Gastroesophageal sphincter (tissue), 4 donors: ENCODE measurements at regions not wholly inside any gene's neighbourhood (a gene's known extent, or its start where the extent isn't known, plus 50 kb on each side); places are given as distances from the start of the nearest gene placed in this dataset.

Experiments
- ATAC-seq: fragments of 150-250 bp; one replicate; pipeline ENCODE4 v1.9.1; 2016; ENCODE audit warnings: mild to moderate bottlenecking, moderate library complexity
- H3K27ac ChIP-seq, 4 donors: fragments of 200-600 bp; sonication (generic) in 3 of 4; 1 replicate in 3 of 4; 2 replicates in 1 of 4; pipeline ENCODE4 v1.5.1; 2016 to 2019
- H3K27me3 ChIP-seq: fragments of 200-600 bp; sonication (generic); one replicate; pipeline ENCODE4 v1.5.1; 2019
- H3K36me3 ChIP-seq, 2 donors: fragments of 200-600 bp; sonication (generic); one replicate each; pipeline ENCODE4 v1.5.1; 2019; ENCODE audit warnings: control low read depth in 1 of 2
- H3K4me1 ChIP-seq, 3 donors: fragments of 200-600 bp; sonication (generic); 1 replicate in 2 of 3; 2 replicates in 1 of 3; pipeline ENCODE4 v1.5.1; 2016 to 2019; ENCODE audit warnings: control low read depth in 2 of 3
- H3K4me3 ChIP-seq, 2 donors: fragments of 200-600 bp; sonication (generic); one replicate each; pipeline ENCODE4 v1.5.1; 2019; ENCODE audit warnings: mild to moderate bottlenecking in 1 of 2, moderate library complexity in 1 of 2
- H3K9me3 ChIP-seq, 3 donors: fragments of 200-600 bp; sonication (generic); one replicate each; pipeline ENCODE4 v1.5.1; 2017 to 2019; ENCODE audit warnings: control low read depth in 2 of 3
- EP300 ChIP-seq: sonication (generic); formaldehyde crosslinking; IDR thresholded peaks from one replicate; pipeline ENCODE4 v1.6.1; 2017; ENCODE audit warnings: antibody characterized with exemption, mild to moderate bottlenecking
- POLR2A ChIP-seq, 2 donors: fragments of 450-650 bp; IDR thresholded peaks; one replicate each; pipeline ENCODE4 v1.6.1; 2017; ENCODE audit warnings: antibody characterized with exemption in 2 of 2, mild to moderate bottlenecking in 2 of 2, moderate library complexity in 1 of 2
- POLR2AphosphoS5 ChIP-seq: sonication (generic); formaldehyde crosslinking; IDR thresholded peaks from one replicate; pipeline ENCODE4 v1.6.1; 2017; ENCODE audit warnings: antibody characterized with exemption
- WGBS, 2 donors: methylation state at CpG; one replicate each; pipeline ENCODE4 v1.1.5; 2018; ENCODE audit warnings: low coverage in 1 of 2; 5-methylcytosine and 5-hydroxymethylcytosine counted together
- TF ChIP-seq, protein P1 (sequence below), 4 experiments: fragments of 200-600 bp in 2 of 4; fragments of 450-650 bp in 2 of 4; sonication (generic) in 1 of 4; IDR thresholded peaks; one replicate each; pipeline ENCODE4 v1.5.1; 2017 to 2019; ENCODE audit warnings: antibody characterized with exemption in 4 of 4, mild to moderate bottlenecking in 2 of 4, moderate library complexity in 2 of 4

DNA sequence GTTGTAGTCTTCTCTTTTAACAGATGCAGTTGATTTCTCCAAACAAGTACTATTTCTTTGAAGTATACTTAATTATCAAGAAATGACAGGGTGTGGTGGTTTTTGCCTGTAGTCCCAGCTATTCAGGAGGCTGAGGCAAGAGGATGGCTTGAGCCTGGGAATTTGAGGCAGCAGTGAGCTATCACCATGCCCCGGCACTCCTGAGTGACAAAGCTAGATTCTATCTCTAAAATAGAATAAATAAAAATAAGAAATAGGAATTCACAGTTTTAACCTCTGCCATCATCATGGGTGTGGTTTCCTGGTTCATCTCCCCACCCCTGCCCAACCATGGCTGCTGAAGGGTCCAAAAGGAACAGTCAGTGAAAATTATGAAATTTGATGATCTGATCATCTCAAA is 290.2 kb upstream of the FLRT2 start:
- ATAC-seq: no peak
- Histone ChIP-seq H3K27me3 (no peaks in the 10 kb centered on the region), H3K36me3 (no peaks in the 10 kb centered on the region), H3K4me3 (no peak overlapping the region), H3K9me3 (no peaks in the 10 kb centered on the region), H3K4me1 (no peaks in the 10 kb centered on the region), H3K27ac (no peak overlapping the region)
- TF ChIP-seq, protein P1, sequence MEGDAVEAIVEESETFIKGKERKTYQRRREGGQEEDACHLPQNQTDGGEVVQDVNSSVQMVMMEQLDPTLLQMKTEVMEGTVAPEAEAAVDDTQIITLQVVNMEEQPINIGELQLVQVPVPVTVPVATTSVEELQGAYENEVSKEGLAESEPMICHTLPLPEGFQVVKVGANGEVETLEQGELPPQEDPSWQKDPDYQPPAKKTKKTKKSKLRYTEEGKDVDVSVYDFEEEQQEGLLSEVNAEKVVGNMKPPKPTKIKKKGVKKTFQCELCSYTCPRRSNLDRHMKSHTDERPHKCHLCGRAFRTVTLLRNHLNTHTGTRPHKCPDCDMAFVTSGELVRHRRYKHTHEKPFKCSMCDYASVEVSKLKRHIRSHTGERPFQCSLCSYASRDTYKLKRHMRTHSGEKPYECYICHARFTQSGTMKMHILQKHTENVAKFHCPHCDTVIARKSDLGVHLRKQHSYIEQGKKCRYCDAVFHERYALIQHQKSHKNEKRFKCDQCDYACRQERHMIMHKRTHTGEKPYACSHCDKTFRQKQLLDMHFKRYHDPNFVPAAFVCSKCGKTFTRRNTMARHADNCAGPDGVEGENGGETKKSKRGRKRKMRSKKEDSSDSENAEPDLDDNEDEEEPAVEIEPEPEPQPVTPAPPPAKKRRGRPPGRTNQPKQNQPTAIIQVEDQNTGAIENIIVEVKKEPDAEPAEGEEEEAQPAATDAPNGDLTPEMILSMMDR (IDR thresholded peaks at IDR 0.05): no peak
- TF ChIP-seq POLR2A (IDR thresholded peaks at IDR 0.05): no peak
- no peak for TF ChIP-seq POLR2AphosphoS5
- TF ChIP-seq EP300: no peak
- 75 to 88% methylated on average over 1 of the region's 1 CpG for WGBS, 2 donors

DNA sequence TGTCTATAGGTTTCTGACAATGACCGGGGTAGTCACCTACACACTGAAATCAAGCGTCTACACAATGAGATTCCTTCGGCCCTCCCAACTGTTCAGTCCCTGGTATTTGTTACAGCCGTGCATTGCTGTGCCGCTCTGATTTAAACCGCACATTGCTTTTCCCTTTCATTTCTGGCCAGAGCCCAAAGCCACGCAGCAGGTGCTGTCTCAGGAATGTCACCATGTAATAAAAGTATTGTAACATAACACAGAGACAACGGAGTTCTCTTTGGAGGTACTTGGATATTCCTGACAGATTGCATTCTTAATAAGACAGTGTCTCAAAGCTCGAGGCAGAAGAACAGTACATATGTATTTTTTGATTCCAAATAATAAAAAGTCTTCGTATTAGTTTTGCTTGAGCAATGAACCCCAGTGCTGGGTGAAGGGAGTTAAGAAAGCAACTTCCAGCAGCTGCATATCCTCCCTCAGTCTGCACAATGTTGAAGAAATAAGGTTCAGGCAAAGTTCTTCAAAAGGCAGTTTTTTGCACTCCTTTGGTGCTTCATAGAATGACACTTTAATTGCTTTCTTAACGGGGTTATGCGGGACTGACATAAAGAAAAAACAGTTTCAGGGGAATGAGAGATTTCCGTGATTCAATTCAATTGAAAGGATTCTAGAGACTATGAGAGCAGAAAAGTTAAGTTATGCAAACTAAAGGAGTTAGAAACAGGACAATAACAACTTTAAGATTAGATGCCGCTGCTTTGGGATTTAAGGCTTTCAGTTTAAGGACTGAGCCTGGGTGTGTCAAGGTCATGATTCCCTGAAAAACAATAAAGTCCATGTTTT is 288.7 kb upstream of the FLRT2 start:
- no peaks in the 10 kb centered on the region for H3K36me3 ChIP-seq
- 49 to 60% methylated on average over 12 of the region's 14 CpGs for WGBS, 2 donors
- no peaks in the 10 kb centered on the region for H3K4me1 ChIP-seq
- H3K27me3 ChIP-seq: no peaks in the 10 kb centered on the region
- H3K27ac ChIP-seq: no peak overlapping the region
- H3K9me3 ChIP-seq: no peaks in the 10 kb centered on the region
- no peak overlapping the region for H3K4me3 ChIP-seq
- no peak for ATAC-seq
- TF ChIP-seq, protein P1 (IDR thresholded peaks at IDR 0.05): no peak
- TF ChIP-seq POLR2AphosphoS5 (no peak), EP300 (no peak), POLR2A (IDR thresholded peaks at IDR 0.05) (no peak)

DNA sequence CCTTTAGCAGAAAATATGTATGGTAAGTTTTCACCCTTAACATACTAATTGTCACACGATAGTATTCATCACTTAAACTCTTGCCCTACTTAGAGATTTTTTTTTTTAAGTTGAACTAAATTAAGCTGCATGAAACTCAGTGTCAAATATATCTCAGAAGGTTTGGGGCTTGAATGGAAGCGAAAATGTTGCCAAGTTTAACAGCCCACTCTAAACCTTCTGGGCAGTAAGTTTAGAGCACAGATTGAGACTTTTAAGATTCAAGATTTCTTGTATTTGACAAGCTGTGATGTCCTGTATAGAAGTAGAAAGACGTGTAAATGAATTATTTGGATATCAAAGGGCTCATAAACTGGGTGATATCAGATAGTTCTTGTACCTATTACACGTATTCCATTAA is 287.3 kb upstream of the FLRT2 start:
- Histone ChIP-seq H3K27me3 (no peaks in the 10 kb centered on the region), H3K27ac (no peak overlapping the region), H3K4me1 (no peaks in the 10 kb centered on the region), H3K9me3 (no peaks in the 10 kb centered on the region), H3K36me3 (no peaks in the 10 kb centered on the region), H3K4me3 (no peak overlapping the region)
- TF ChIP-seq POLR2A (IDR thresholded peaks at IDR 0.05) (no peak), EP300 (no peak), POLR2AphosphoS5 (no peak)
- TF ChIP-seq, protein P1 (IDR thresholded peaks at IDR 0.05): no peak
- no peak for ATAC-seq
- 83 to 87% methylated on average over 4 of the region's 4 CpGs for WGBS, 2 donors

DNA sequence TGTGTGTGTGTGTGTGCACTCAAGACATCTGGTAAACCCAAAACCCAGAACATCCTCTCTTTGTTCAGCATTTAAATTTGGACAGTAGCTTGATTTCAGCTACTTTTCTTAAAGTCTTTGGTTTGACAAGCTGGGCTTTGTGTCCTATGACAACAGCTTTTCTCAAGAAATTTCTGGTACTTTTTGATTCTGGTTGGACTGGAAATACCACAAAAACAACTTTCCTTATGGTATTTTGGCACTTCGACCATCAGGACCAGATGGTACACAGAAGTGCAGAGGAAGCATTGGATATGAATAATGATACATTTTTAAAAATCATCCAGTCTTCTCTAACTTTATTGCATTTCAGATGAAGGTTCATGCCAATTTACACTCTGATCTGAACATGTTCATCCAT is 286.6 kb upstream of the FLRT2 start:
- H3K4me3 ChIP-seq: no peak overlapping the region
- H3K36me3 ChIP-seq: no peaks in the 10 kb centered on the region
- no peak overlapping the region for H3K27ac ChIP-seq
- TF ChIP-seq EP300 (no peak), POLR2A (IDR thresholded peaks at IDR 0.05) (no peak), POLR2AphosphoS5 (no peak)
- TF ChIP-seq, protein P1 (IDR thresholded peaks at IDR 0.05): no peak
- no peak for ATAC-seq
- H3K27me3 ChIP-seq: no peaks in the 10 kb centered on the region
- H3K9me3 ChIP-seq: no peaks in the 10 kb centered on the region
- WGBS, 2 donors: 82% methylated on average over 1 of the region's 1 CpG; no CpG with 5 or more reads in 1 of the 2 donors
- no peaks in the 10 kb centered on the region for H3K4me1 ChIP-seq

DNA sequence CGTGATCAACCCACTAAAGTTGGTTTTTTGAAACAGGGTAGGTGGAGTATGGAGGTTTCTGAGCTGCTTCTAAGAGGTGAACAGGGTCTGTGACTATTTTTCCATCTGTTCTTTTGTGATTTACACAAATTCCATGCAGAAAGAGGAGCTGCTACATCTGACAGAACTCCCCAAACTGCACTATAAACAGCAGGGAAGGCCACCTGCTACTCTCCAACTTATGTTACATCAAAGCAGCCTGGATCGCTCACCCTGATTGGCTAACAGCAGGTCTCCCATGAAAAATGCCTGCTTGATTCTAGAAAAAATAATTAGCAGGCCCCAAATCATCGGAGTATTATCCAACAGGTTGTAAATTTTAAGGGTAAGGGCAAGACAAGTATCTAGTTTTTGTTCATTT is 282.9 kb upstream of the FLRT2 start:
- no peaks in the 10 kb centered on the region for H3K36me3 ChIP-seq
- WGBS, 2 donors: 39 to 82% methylated on average over 3 of the region's 3 CpGs
- TF ChIP-seq POLR2AphosphoS5 (no peak), EP300 (no peak)
- no peak for ATAC-seq
- H3K4me1 ChIP-seq: no peaks in the 10 kb centered on the region
- H3K9me3 ChIP-seq: no peaks in the 10 kb centered on the region
- no peak overlapping the region for H3K27ac ChIP-seq
- no peak overlapping the region for H3K4me3 ChIP-seq
- H3K27me3 ChIP-seq: no peaks in the 10 kb centered on the region
